Heart left ventricle (tissue), 13 donors: ENCODE measurements at regions not wholly inside any gene's neighbourhood (a gene's known extent, or its start where the extent isn't known, plus 50 kb on each side); places are given as distances from the start of the nearest gene placed in this dataset.

Source experiments
- POLR2A ChIP-seq, 2 donors: fragments of 450-650 bp; IDR thresholded peaks; one replicate each; pipeline ENCODE4 v1.6.1; 2017; ENCODE audit warnings: antibody characterized with exemption in 2 of 2, mild to moderate bottlenecking in 2 of 2, moderate library complexity in 2 of 2
- TF ChIP-seq, protein P1 (sequence below), 12 donors: fragments of 200-600 bp; sonication (generic) in 4 of 12; IDR thresholded peaks; one replicate each; pipeline versions ENCODE4 v1.5.0 to v1.8.0; 2018 to 2022; ENCODE audit warnings: antibody characterized with exemption in 12 of 12, mild to moderate bottlenecking in 5 of 12
- donor health status: ischemic (EF 13 %, LVEDD 7.1; RV severe dilation, severe dysfunction).
- donor health status: DM: no; HTN: yes; CAD: no.
- donor health status: DM: no; HTN: no; CAD: no.
- donor health status: ischemic (EF 25% LVEDD 6.9; RV normal size, moderate dysfunction).
- donor health status: ischemic (EF 25% LVEDD 5.7; RV mildly dilated, moderate dysfunction).
- donor health status: ischemic (EF 35%, LVEDD 5.7; RV mildly dilated, moderate dysfunction).
- donor health status: nonischemic (EF 11% LVEDD 7.7; RV severe dilation, severe dysfunction).
- donor health status: DM: yes; HTN: yes; CAD: no.
- donor health status: PGD.
- donor health status: ischemic (EF 29% LVEDD 5.4; RV normal size, mild dysfunction).
- donor health status: nonischemic (EF 23%, LVEDD 6.1; RV moderate dilation, normal function).

DNA sequence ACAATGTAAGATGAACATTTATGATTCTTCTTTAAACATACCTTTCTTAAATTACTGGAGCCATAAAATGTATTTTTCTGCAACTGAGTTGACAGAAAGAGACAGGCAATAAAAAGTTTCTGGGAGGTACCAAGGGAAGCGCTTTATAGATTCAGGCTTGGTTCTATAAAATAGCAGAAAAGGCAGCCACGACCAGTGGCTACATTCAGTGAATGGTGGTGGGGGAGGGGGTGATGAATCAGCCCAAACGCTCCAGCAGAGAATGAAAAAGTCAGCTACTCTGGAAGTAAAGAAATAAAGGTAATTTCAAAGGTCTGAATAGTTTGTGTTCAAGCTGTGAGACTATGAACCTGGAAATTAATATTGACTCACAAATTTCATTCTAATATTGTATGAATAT, 456.1 kb downstream of the KCTD8 start:
- TF ChIP-seq, protein P1, sequence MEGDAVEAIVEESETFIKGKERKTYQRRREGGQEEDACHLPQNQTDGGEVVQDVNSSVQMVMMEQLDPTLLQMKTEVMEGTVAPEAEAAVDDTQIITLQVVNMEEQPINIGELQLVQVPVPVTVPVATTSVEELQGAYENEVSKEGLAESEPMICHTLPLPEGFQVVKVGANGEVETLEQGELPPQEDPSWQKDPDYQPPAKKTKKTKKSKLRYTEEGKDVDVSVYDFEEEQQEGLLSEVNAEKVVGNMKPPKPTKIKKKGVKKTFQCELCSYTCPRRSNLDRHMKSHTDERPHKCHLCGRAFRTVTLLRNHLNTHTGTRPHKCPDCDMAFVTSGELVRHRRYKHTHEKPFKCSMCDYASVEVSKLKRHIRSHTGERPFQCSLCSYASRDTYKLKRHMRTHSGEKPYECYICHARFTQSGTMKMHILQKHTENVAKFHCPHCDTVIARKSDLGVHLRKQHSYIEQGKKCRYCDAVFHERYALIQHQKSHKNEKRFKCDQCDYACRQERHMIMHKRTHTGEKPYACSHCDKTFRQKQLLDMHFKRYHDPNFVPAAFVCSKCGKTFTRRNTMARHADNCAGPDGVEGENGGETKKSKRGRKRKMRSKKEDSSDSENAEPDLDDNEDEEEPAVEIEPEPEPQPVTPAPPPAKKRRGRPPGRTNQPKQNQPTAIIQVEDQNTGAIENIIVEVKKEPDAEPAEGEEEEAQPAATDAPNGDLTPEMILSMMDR (IDR thresholded peaks at IDR 0.05): no peak
- no peak for TF ChIP-seq POLR2A (IDR thresholded peaks at IDR 0.05)
